ENCODE measurements at regions not wholly inside any gene's neighbourhood (a gene's known extent, or its start where the extent isn't known, plus 50 kb on each side); places are given as distances from the start of the nearest gene placed in this dataset.
"Not testable (repeated sequence)": the region's sequence is repeated elsewhere in the genome, so short reads cannot be mapped to it uniquely, and the experiment has no call there.

- H3K36me3 ChIP-seq (ENCODE audit: low read depth, missing control alignments): no peaks in the 10 kb centered on the region
- DNase-seq: peak; percentile 54
- WGBS, 2 donors: 66 to 79% methylated on average over 4 of the region's 4 CpGs
- no peak for TF ChIP-seq POLR2A (IDR thresholded peaks at IDR 0.05)
- TF ChIP-seq, protein P1, sequence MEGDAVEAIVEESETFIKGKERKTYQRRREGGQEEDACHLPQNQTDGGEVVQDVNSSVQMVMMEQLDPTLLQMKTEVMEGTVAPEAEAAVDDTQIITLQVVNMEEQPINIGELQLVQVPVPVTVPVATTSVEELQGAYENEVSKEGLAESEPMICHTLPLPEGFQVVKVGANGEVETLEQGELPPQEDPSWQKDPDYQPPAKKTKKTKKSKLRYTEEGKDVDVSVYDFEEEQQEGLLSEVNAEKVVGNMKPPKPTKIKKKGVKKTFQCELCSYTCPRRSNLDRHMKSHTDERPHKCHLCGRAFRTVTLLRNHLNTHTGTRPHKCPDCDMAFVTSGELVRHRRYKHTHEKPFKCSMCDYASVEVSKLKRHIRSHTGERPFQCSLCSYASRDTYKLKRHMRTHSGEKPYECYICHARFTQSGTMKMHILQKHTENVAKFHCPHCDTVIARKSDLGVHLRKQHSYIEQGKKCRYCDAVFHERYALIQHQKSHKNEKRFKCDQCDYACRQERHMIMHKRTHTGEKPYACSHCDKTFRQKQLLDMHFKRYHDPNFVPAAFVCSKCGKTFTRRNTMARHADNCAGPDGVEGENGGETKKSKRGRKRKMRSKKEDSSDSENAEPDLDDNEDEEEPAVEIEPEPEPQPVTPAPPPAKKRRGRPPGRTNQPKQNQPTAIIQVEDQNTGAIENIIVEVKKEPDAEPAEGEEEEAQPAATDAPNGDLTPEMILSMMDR (IDR thresholded peaks at IDR 0.05): no peak
- H3K4me3 ChIP-seq: no peak overlapping the region
- no peaks in the 10 kb centered on the region for H3K4me1 ChIP-seq
- no peaks in the 10 kb centered on the region for H3K9me3 ChIP-seq
- no peaks in the 10 kb centered on the region for H3K27me3 ChIP-seq
- intact Hi-C loops (cut with DNase I; ENCODE audit: low total_unique reads): no loop called here
- no peak overlapping the region for H3K27ac ChIP-seq
Observed at GRCh38 chr19:20471431-20471830, 94.2 kb downstream of the ZNF737 start.

- Histone ChIP-seq H3K4me1 (no peaks in the 10 kb centered on the region), H3K4me3 (no peak overlapping the region), H3K36me3 (ENCODE audit: low read depth, missing control alignments) (no peaks in the 10 kb centered on the region), H3K27me3 (no peaks in the 10 kb centered on the region), H3K9me3 (no peaks in the 10 kb centered on the region), H3K27ac (no peak overlapping the region)
- WGBS, 2 donors: 63 to 71% methylated on average over 4 of the region's 4 CpGs
- no peak for DNase-seq
- TF ChIP-seq POLR2A (IDR thresholded peaks at IDR 0.05): no peak
- TF ChIP-seq, protein P1 (IDR thresholded peaks at IDR 0.05): no peak
- intact Hi-C loops (cut with DNase I; ENCODE audit: low total_unique reads): no loop called here
Observed at GRCh38 chr19:20470345-20471135, 95.0 kb downstream of the ZNF737 start.

DNA sequence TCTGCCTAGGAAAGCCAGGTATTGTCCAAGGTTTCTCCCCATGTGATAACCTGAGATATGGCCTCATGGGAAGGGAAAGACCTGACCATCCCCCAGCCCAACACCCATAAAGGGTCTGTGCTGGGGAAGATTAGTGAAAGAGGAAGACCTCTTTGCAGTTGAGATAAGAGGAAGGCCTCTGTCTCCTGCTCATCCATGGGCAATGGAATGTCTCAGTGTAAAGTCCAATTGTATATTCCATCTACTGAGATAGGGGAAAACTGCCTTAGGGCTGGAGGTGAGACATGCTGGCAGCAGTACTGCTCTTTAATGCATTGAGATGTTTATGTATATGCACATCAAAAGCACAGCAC is 99.0 kb downstream of the ZNF737 start:
- intact Hi-C loops (cut with DNase I; ENCODE audit: low total_unique reads); DNase-seq; H3K27ac ChIP-seq: not testable (repeated sequence)

GRCh38 chr19:20465922-20466637 is 99.5 kb downstream of the ZNF737 start:
- H3K27me3 ChIP-seq; H3K36me3 ChIP-seq (ENCODE audit: low read depth, missing control alignments); intact Hi-C loops (cut with DNase I; ENCODE audit: low total_unique reads); H3K4me1 ChIP-seq; H3K4me3 ChIP-seq; DNase-seq; H3K27ac ChIP-seq; H3K9me3 ChIP-seq: not testable (repeated sequence)
- 74 to 80% methylated on average over 5 of the region's 5 CpGs for WGBS, 2 donors

More for the DNA sequence above, 99.0 kb downstream of the ZNF737 start:
- not testable (repeated sequence) for H3K9me3 ChIP-seq; H3K4me3 ChIP-seq; H3K36me3 ChIP-seq (ENCODE audit: low read depth, missing control alignments); H3K27me3 ChIP-seq; H3K4me1 ChIP-seq

GRCh38 chr19:20453425-20453935 is 112.1 kb downstream of the ZNF737 start:
- no peak overlapping the region for H3K27ac ChIP-seq
- H3K27me3 ChIP-seq: no peaks in the 10 kb centered on the region
- no peak for DNase-seq
- no peak overlapping the region for H3K4me3 ChIP-seq
- H3K9me3 ChIP-seq: no peaks in the 10 kb centered on the region
- no peaks in the 10 kb centered on the region for H3K4me1 ChIP-seq
- WGBS, 2 donors: 88 to 92% methylated on average over 2 of the region's 2 CpGs
- intact Hi-C loops (cut with DNase I; ENCODE audit: low total_unique reads): no loop called here
- H3K36me3 ChIP-seq (ENCODE audit: low read depth, missing control alignments): no peaks in the 10 kb centered on the region
- TF ChIP-seq, protein P1 (IDR thresholded peaks at IDR 0.05): no peak
- TF ChIP-seq POLR2A (IDR thresholded peaks at IDR 0.05): no peak
